Gastroesophageal sphincter (tissue), 3 donors: ENCODE measurements at regions not wholly inside any gene's neighbourhood (a gene's known extent, or its start where the extent isn't known, plus 50 kb on each side); places are given as distances from the start of the nearest gene placed in this dataset.

Experiments
- EP300 ChIP-seq: sonication (generic); formaldehyde crosslinking; IDR thresholded peaks from one replicate; pipeline ENCODE4 v1.6.1; 2017; ENCODE audit warnings: antibody characterized with exemption, mild to moderate bottlenecking
- POLR2A ChIP-seq, 2 donors: fragments of 450-650 bp; IDR thresholded peaks; one replicate each; pipeline ENCODE4 v1.6.1; 2017; ENCODE audit warnings: antibody characterized with exemption in 2 of 2, mild to moderate bottlenecking in 2 of 2, moderate library complexity in 1 of 2
- POLR2AphosphoS5 ChIP-seq: sonication (generic); formaldehyde crosslinking; IDR thresholded peaks from one replicate; pipeline ENCODE4 v1.6.1; 2017; ENCODE audit warnings: antibody characterized with exemption
- TF ChIP-seq, protein P1 (sequence below), 4 experiments: fragments of 200-600 bp in 2 of 4; fragments of 450-650 bp in 2 of 4; sonication (generic) in 1 of 4; IDR thresholded peaks; one replicate each; pipeline ENCODE4 v1.5.1; 2017 to 2019; ENCODE audit warnings: antibody characterized with exemption in 4 of 4, mild to moderate bottlenecking in 2 of 4, moderate library complexity in 2 of 4

DNA sequence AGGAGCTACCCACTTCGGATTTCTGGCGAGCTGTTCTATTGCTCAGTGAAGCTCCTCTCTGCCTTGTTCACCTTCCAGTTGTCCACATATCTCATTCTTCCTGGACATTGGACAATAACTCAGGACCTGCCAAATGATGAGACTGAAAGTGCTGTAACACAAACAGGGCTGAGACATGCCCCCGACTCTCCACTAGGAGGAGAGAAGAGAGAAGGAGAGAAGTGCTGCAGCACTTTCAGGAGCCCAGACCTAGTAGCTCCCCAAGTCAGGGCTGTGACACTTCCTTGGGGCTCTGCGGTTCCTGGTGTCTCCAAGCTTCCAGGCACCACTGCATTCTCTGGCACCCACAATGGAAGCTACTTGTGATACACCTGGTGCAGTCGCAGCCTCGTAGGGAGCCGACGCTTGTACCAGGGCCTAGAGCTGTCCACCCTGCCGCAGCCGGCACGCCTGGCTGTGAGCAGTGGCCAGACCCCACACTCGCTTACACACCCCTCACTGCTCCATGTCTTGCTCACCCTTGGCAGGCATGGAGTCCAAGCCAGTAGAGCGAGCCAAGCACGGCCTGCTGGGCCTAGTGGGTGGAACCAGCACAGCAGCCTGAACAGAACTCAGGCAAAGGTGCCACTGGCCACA lies 234.9 kb downstream of the TECRL start:
- TF ChIP-seq POLR2A (IDR thresholded peaks at IDR 0.05): no peak
- no peak for TF ChIP-seq EP300
- no peak for TF ChIP-seq POLR2AphosphoS5
- TF ChIP-seq, protein P1, sequence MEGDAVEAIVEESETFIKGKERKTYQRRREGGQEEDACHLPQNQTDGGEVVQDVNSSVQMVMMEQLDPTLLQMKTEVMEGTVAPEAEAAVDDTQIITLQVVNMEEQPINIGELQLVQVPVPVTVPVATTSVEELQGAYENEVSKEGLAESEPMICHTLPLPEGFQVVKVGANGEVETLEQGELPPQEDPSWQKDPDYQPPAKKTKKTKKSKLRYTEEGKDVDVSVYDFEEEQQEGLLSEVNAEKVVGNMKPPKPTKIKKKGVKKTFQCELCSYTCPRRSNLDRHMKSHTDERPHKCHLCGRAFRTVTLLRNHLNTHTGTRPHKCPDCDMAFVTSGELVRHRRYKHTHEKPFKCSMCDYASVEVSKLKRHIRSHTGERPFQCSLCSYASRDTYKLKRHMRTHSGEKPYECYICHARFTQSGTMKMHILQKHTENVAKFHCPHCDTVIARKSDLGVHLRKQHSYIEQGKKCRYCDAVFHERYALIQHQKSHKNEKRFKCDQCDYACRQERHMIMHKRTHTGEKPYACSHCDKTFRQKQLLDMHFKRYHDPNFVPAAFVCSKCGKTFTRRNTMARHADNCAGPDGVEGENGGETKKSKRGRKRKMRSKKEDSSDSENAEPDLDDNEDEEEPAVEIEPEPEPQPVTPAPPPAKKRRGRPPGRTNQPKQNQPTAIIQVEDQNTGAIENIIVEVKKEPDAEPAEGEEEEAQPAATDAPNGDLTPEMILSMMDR (IDR thresholded peaks at IDR 0.05): no peak
